GM12873 (cell line): ENCODE measurements at regions not wholly inside any gene's neighbourhood (a gene's known extent, or its start where the extent isn't known, plus 50 kb on each side); places are given as distances from the start of the nearest gene placed in this dataset.

Source experiments
- CTCF ChIP-seq: IDR thresholded peaks from 2 replicates; pipeline ENCODE4 v1.5.1; 2012; ENCODE audit warnings: low read depth, mild to moderate bottlenecking, moderate library complexity, low read length, control low read depth; ENCODE audit not compliant: insufficient read depth; ENCODE audit errors: missing control alignments

- TF ChIP-seq CTCF: no peak
These were observed 69.5 kb upstream of the PODXL start for GRCh38 chr7:131625817-131626372.

GRCh38 chr7:131624536-131624935 is 68.1 kb upstream of the PODXL start:
- no peak for TF ChIP-seq CTCF

- TF ChIP-seq CTCF: no peak
These were observed 66.7 kb upstream of the PODXL start for GRCh38 chr7:131623154-131623553.

- no peak for TF ChIP-seq CTCF
These were observed 65.2 kb upstream of the PODXL start for GRCh38 chr7:131621652-131622051.

GRCh38 chr7:131620673-131621609 is 64.5 kb upstream of the PODXL start:
- no peak for TF ChIP-seq CTCF

- no peak for TF ChIP-seq CTCF
These were observed 63.2 kb upstream of the PODXL start for GRCh38 chr7:131619336-131620305.
